Ovary (tissue), 7 donors: ENCODE measurements at regions not wholly inside any gene's neighbourhood (a gene's known extent, or its start where the extent isn't known, plus 50 kb on each side); places are given as distances from the start of the nearest gene placed in this dataset.
A peak's percentile ranks its signal among the peaks of the same experiment; 100 is the strongest.

ENCODE experiments used
- DNase-seq, 5 donors: peaks; one replicate each; pipeline ENCODE4 v3.0.0-alpha.2; 2019 to 2020
- H3K27ac ChIP-seq, 2 donors: fragments of 200-600 bp; one replicate each; pipeline versions ENCODE4 v1.5.1 to v1.8.0; 2019 to 2022
- H3K27me3 ChIP-seq: fragments of 200-600 bp; one replicate; pipeline ENCODE4 v1.8.0; 2022
- H3K36me3 ChIP-seq: fragments of 200-600 bp; sonication (generic); one replicate; pipeline ENCODE4 v1.5.1; 2019
- H3K4me1 ChIP-seq: one replicate; pipeline ENCODE4 v1.8.1; 2013; ENCODE audit warnings: mild to moderate bottlenecking, moderate library complexity; ENCODE audit not compliant: insufficient read depth
- H3K4me3 ChIP-seq: fragments of 200-600 bp; sonication (generic); one replicate; pipeline ENCODE4 v1.5.1; 2017
- H3K9me3 ChIP-seq, 2 donors: fragments of 200-600 bp in 1 of 2; sonication (generic) in 1 of 2; one replicate each; pipeline versions ENCODE4 v1.5.1 to v1.8.1; 2013 to 2019; ENCODE audit warnings: mild to moderate bottlenecking in 1 of 2, moderate library complexity in 1 of 2
- CTCF ChIP-seq, 3 donors: fragments of 450-650 bp in 2 of 3; fragments of 200-600 bp in 1 of 3; IDR thresholded peaks; one replicate each; pipeline versions ENCODE4 v1.5.1 to v1.8.0; 2016 to 2022; ENCODE audit warnings: antibody characterized with exemption in 3 of 3, mild to moderate bottlenecking in 1 of 3
- EP300 ChIP-seq: sonication (generic); formaldehyde crosslinking; IDR thresholded peaks from one replicate; pipeline ENCODE4 v1.6.1; 2017; ENCODE audit warnings: antibody characterized with exemption
- POLR2A ChIP-seq: fragments of 450-650 bp; IDR thresholded peaks from one replicate; pipeline ENCODE4 v1.6.1; 2017; ENCODE audit warnings: antibody characterized with exemption, mild to moderate bottlenecking, moderate library complexity
- WGBS, 3 donors: extraction: QIAGEN DNeasy Blood & Tissue Kit in 1 of 3; methylation state at CpG; one replicate each; pipeline versions ENCODE4 v1.1.5 to v1.1.7; 2013 to 2017; 5-methylcytosine and 5-hydroxymethylcytosine counted together
- intact Hi-C, 4 donors: fragments of 100-400 bp; cut with DNase I; formaldehyde crosslinking; loops; one replicate each; pipeline versions ENCODE4 v1.11.0 to v1.15.1; 2022 to 2023
- donor health status: DM: no; HTN: no; CAD: no; lungs with moderate emphysema.
- donor health status: DM: no; HTN: no; CAD: no.
- donor health status: Bipolar disorder and iron deficiency.
- donor health status: DM: no; HTN: no; CAD: no.
- donor health status: DM: yes; HTN: yes; CAD: no.

DNA sequence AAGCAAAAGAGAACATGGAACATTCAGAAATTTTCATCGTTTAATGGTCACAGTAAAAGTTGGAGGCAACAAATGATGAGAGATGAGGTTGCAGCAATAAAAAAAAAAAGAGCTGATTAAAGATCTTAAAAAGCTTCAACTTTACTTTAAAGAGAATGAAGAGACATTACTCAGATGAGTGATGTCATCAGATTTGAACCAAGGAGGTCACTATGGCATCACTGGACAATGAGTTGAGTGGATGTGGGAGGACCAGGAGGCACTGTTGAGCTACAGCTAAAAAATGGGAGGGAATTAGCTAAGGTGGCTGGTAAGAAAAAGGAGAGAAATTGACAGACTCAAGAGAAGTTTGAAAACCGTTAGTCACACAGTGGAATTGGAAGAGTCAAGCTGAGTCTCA, 138.4 kb downstream of the SST start:
- no peak for DNase-seq
- intact Hi-C loops = no loop called here
- Histone ChIP-seq H3K4me1 (no peaks in the 10 kb centered on the region), H3K27ac (no peak overlapping the region), H3K4me3 (no peak overlapping the region), H3K27me3 (no peaks in the 10 kb centered on the region), H3K36me3 (no peaks in the 10 kb centered on the region), H3K9me3 (no peaks in the 10 kb centered on the region)
- WGBS, 3 donors = 84 to 98% (median 94%) methylated on average over 2 of the region's 2 CpGs
- TF ChIP-seq POLR2A (no peak), EP300 (no peak), CTCF (IDR thresholded peaks at IDR 0.05) (no peak)

DNA sequence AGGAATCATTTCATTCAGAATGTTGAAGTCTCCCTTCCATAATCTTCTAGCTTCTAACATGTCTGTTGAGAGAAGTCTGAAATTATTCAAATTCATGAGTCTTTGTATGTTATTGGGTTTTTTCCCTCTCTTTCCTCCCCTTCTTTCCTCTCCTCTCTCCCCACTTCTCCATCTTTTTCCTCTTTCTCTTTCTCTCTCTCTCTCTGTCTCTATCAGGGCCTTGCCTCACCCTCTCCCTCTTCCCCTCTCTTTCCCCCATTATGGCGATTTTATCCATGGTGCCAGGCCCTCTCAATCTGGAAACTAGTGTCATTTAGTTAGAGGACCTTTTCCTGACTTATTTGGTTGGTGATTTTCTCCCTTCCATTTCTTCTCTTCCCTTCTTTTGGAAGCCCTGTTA, 147.3 kb downstream of the SST start:
- no peaks in the 10 kb centered on the region for H3K36me3 ChIP-seq
- intact Hi-C loops = no loop called here
- H3K9me3 ChIP-seq = no peaks in the 10 kb centered on the region
- no peak for TF ChIP-seq EP300
- H3K4me3 ChIP-seq = no peak overlapping the region
- H3K27ac ChIP-seq = peak overlapping the region in 1 of 2 donors; percentile 40
- no peaks in the 10 kb centered on the region for H3K27me3 ChIP-seq
- DNase-seq = no peak
- H3K4me1 ChIP-seq = peaks cover 1% of the 10 kb centered on the region
- WGBS, 3 donors = 79 to 89% (median 81%) methylated on average over 1 of the region's 1 CpG

DNA sequence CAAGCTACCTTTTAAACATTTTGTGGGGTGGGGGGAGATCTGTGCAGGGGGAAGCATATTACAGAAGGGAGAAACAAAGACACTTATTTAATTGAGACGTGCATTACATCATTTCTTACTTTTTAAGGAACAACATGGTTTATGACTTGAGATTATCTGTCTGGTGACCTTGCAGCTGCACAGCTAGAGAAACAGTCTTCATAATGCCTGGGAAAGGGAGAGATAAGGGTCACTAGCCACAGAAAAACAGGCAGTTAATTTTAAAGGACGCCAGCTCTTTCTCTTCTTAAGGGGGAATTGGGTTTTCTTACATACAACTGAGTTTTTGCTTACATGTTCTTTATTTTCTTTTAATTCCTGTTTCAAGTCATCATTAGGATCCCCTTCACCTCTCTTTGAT, 147.9 kb downstream of the SST start:
- intact Hi-C loops = no loop called here
- no peaks in the 10 kb centered on the region for H3K9me3 ChIP-seq
- DNase-seq = no peak
- H3K27me3 ChIP-seq = no peaks in the 10 kb centered on the region
- 5 to 6% (median 6%) methylated on average over 2 of the region's 2 CpGs for WGBS, 3 donors
- no peak for TF ChIP-seq CTCF (IDR thresholded peaks at IDR 0.05)
- TF ChIP-seq EP300 = no peak
- no peak for TF ChIP-seq POLR2A
- H3K27ac ChIP-seq = peak overlapping the region in 1 of 2 donors; percentile 40
- H3K36me3 ChIP-seq = no peaks in the 10 kb centered on the region
- no peak overlapping the region for H3K4me3 ChIP-seq
- peaks cover 1% of the 10 kb centered on the region for H3K4me1 ChIP-seq

- TF ChIP-seq POLR2A = no peak
- no peak for TF ChIP-seq CTCF (IDR thresholded peaks at IDR 0.05)
- no peak for TF ChIP-seq EP300
- no peaks in the 10 kb centered on the region for H3K36me3 ChIP-seq
- H3K4me3 ChIP-seq = no peak overlapping the region
- peaks cover 1% of the 10 kb centered on the region for H3K4me1 ChIP-seq
- no peak for DNase-seq
- H3K27ac ChIP-seq = peak overlapping the region in 1 of 2 donors; percentile 25
- no peaks in the 10 kb centered on the region for H3K9me3 ChIP-seq
- intact Hi-C loops = no loop called here
- no peaks in the 10 kb centered on the region for H3K27me3 ChIP-seq
- 60 to 92% (median 91%) methylated on average over 2 of the region's 2 CpGs for WGBS, 3 donors
Measured at GRCh38 chr3:187521546-187521945, 148.6 kb downstream of the SST start.

- TF ChIP-seq POLR2A (no peak), EP300 (no peak), CTCF (IDR thresholded peaks at IDR 0.05) (no peak)
- Histone ChIP-seq H3K27me3 (no peaks in the 10 kb centered on the region), H3K27ac (peak overlapping the region in 1 of 2 donors; percentile 57), H3K9me3 (no peaks in the 10 kb centered on the region), H3K4me3 (no peak overlapping the region), H3K36me3 (no peaks in the 10 kb centered on the region), H3K4me1 (peaks cover 1% of the 10 kb centered on the region)
- intact Hi-C loops = no loop called here
- DNase-seq = peak; percentile 25 to 86 (median 70)
- WGBS, 3 donors = 54 to 58% (median 56%) methylated on average over 9 of the region's 9 CpGs
Measured at GRCh38 chr3:187520027-187520945, 149.9 kb downstream of the SST start.
